Neural cell (in vitro differentiated cells): ENCODE measurements at regions not wholly inside any gene's neighbourhood (a gene's known extent, or its start where the extent isn't known, plus 50 kb on each side); places are given as distances from the start of the nearest gene placed in this dataset.

Source experiments
- CTCF ChIP-seq: fragments of 450-650 bp; IDR thresholded peaks from 2 replicates; pipeline ENCODE4 v1.5.1; 2014; ENCODE audit warnings: antibody characterized with exemption, mild to moderate bottlenecking, moderate library complexity; ENCODE audit not compliant: poor library complexity, severe bottlenecking
- EP300 ChIP-seq: fragments of 450-650 bp; conservative IDR thresholded peaks from 2 replicates; pipeline ENCODE4 v1.6.1; 2014; ENCODE audit warnings: antibody characterized with exemption, mild to moderate bottlenecking, moderate library complexity; ENCODE audit not compliant: poor library complexity, severe bottlenecking
- EZH2 ChIP-seq: fragments of 200-600, 300-800 bp; shearing (Covaris generic), sonication (generic); IDR thresholded peaks from 2 replicates; pipeline ENCODE4 v1.6.1; 2014; ENCODE audit warnings: antibody characterized with exemption, low read length, borderline replicate concordance, mild to moderate bottlenecking; ENCODE audit not compliant: insufficient read depth, poor library complexity, severe bottlenecking
- POLR2AphosphoS5 ChIP-seq: IDR thresholded peaks from 2 replicates; pipeline ENCODE4 v1.6.1; 2012
- RAD21 ChIP-seq: fragments of 450-650 bp; conservative IDR thresholded peaks from 2 replicates; pipeline ENCODE4 v1.6.1; 2014; ENCODE audit warnings: antibody characterized with exemption, mild to moderate bottlenecking, moderate library complexity
- REST ChIP-seq: IDR thresholded peaks from 2 replicates; pipeline ENCODE4 v1.6.1; 2012; ENCODE audit warnings: borderline replicate concordance
- SMC3 ChIP-seq: fragments of 450-650 bp; conservative IDR thresholded peaks from 2 replicates; pipeline ENCODE4 v1.6.1; 2014; ENCODE audit warnings: antibody characterized with exemption, mild to moderate bottlenecking, moderate library complexity; ENCODE audit not compliant: poor library complexity
- TAF1 ChIP-seq: IDR thresholded peaks from 2 replicates; pipeline ENCODE4 v1.6.1; 2012; ENCODE audit warnings: low read depth

- no peak for TF ChIP-seq CTCF
- TF ChIP-seq EZH2: no peak
- TF ChIP-seq REST: no peak
- TF ChIP-seq EP300: no peak
- no peak for TF ChIP-seq SMC3
- TF ChIP-seq POLR2AphosphoS5: no peak
- no peak for TF ChIP-seq RAD21
- no peak for TF ChIP-seq TAF1
These were observed 1047.8 kb downstream of the SOCS6 start for GRCh38 chr18:71336576-71337210.
